ENCODE measurements at regions not wholly inside any gene's neighbourhood (a gene's known extent, or its start where the extent isn't known, plus 50 kb on each side); places are given as distances from the start of the nearest gene placed in this dataset.
A peak's percentile ranks its signal among the peaks of the same experiment; 100 is the strongest.
"Not testable (repeated sequence)": the region's sequence is repeated elsewhere in the genome, so short reads cannot be mapped to it uniquely, and the experiment has no call there.

- H3K27ac ChIP-seq, result no peak overlapping the region
- DNase-seq (ENCODE audit: low read depth, low spot score), result no peak
These were observed 55.3 kb downstream of the RPL10L start for GRCh38 chr14:46596236-46596635.

- no peak overlapping the region for H3K27ac ChIP-seq
- DNase-seq (ENCODE audit: low read depth, low spot score), result no peak
These were observed 68.8 kb downstream of the RPL10L start for GRCh38 chr14:46582826-46583225.

GRCh38 chr14:46581036-46581671 lies 70.4 kb downstream of the RPL10L start:
- no peak for DNase-seq (ENCODE audit: low read depth, low spot score)

DNA sequence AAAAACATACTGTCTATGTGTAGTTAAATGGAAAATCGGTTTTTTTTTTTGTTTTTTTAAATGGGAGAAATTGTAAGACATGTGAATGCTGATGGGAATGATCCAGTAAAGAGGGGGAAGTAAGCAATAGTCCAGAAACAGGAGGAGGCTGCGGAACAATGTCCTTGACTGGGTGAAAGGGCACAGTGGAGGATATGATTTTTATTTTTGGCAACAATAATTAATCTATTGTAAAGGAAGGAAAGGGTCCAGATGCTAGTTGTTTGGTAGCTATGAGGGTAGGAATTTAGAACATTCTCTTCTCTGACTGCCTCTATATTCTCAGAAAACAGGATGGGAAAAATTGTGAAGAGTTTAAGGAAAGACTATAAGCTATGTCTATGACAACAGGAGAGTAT lies 76.6 kb downstream of the RPL10L start:
- no peak overlapping the region for H3K27ac ChIP-seq
- DNase-seq (ENCODE audit: low read depth, low spot score), result no peak

More at GRCh38 chr14:46581036-46581671, 70.4 kb downstream of the RPL10L start:
- no peak overlapping the region for H3K27ac ChIP-seq

GRCh38 chr14:46574221-46574977 lies 77.2 kb downstream of the RPL10L start:
- DNase-seq (ENCODE audit: low read depth, low spot score), result no peak
- peak overlapping the region; percentile 26 for H3K27ac ChIP-seq

GRCh38 chr14:46573498-46573897 lies 78.1 kb downstream of the RPL10L start:
- H3K27ac ChIP-seq, result no peak overlapping the region

GRCh38 chr14:46571970-46572369 lies 79.6 kb downstream of the RPL10L start:
- DNase-seq (ENCODE audit: low read depth, low spot score), result peak; percentile 24
- H3K27ac ChIP-seq, result no peak overlapping the region

More at GRCh38 chr14:46573498-46573897, 78.1 kb downstream of the RPL10L start:
- DNase-seq (ENCODE audit: low read depth, low spot score), result no peak

DNA sequence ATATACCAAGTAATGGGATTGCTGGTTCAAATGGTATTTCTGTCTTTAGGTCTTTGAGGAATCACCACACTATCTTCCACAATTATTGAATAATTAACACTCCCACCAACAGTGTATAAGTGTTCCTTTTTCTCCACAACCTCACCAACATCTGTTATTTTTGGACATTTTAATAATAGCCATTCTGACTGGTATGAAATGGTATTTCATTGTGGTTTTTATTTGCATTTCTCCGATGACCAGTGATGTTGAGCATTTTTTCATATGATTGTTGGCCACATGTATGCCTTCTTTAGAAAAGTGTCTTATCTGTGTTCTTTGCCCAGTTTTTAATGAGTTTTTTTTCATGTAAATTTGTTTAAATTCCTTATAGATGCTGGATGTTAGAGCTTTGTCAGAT lies 83.4 kb downstream of the RPL10L start:
- DNase-seq (ENCODE audit: low read depth, low spot score); H3K27ac ChIP-seq: not testable (repeated sequence)

DNA sequence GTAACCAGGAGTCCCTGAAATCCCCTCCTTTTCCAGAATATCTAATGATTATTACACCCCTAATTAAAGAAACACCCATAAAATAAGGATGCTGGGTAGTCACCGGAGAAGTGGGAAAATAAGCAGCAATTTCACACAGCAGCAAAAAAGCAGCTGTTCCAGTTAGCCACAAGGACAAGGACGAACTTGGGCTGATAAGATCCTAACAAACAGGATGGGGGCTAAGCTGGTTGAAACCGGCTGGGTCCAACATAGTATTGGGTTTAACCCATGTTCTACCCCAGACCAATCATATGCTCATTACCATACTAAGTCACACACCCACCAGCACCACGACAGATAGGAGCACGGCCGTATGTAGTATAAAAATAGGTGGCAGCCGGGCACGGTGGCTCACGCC lies 100.7 kb downstream of the RPL10L start:
- H3K27ac ChIP-seq, result no peak overlapping the region
- no peak for DNase-seq (ENCODE audit: low read depth, low spot score)

DNA sequence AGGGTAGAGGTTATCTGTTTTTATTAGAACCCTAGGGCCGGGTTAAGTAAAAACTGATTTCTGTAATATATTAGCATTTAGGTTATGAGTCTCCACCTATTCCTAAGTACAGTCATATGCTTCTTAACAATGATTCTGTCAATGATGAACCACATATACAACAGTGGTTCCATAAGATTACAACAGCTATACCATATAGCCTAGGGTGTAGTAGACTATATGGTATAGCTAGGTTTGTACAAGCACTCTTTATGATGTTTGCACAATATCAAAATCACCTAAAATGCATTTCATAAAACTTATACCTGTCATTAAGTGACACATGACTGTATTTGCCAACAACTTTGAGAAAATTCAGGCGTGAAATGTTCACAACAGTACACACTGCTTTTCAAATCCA lies 110.6 kb downstream of the RPL10L start:
- DNase-seq (ENCODE audit: low read depth, low spot score), result no peak
- no peak overlapping the region for H3K27ac ChIP-seq

GRCh38 chr14:46519121-46519520 lies 132.5 kb downstream of the RPL10L start:
- H3K27ac ChIP-seq, result no peak overlapping the region
- DNase-seq (ENCODE audit: low read depth, low spot score), result no peak

DNA sequence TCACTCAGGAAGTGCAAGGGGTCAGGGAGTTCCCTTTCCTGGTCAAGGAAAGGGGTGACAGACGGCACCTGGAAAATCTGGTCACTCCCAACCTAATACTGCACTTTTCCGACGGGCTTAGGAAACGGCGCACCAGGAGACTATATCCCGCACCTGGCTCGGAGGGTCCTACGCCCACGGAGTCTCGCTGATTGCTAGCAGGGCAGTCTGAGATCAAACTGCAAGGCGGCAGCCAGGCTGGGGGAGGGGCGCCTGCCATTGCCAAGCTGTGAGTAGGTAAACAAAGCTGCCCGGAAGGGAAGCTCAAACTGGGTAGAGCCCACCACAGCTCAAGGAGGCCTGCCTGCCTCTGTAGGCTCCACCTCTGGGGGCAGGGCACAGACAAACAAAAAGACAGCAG lies 142.8 kb downstream of the RPL10L start:
- DNase-seq (ENCODE audit: low read depth, low spot score); H3K27ac ChIP-seq: not testable (repeated sequence)

- DNase-seq (ENCODE audit: low read depth, low spot score), result no peak
- H3K27ac ChIP-seq, result no peak overlapping the region
These were observed 152.1 kb downstream of the RPL10L start for GRCh38 chr14:46499521-46499920.

- DNase-seq (ENCODE audit: low read depth, low spot score), result no peak
- no peak overlapping the region for H3K27ac ChIP-seq
These were observed 155.2 kb downstream of the RPL10L start for GRCh38 chr14:46496409-46496808.

DNA sequence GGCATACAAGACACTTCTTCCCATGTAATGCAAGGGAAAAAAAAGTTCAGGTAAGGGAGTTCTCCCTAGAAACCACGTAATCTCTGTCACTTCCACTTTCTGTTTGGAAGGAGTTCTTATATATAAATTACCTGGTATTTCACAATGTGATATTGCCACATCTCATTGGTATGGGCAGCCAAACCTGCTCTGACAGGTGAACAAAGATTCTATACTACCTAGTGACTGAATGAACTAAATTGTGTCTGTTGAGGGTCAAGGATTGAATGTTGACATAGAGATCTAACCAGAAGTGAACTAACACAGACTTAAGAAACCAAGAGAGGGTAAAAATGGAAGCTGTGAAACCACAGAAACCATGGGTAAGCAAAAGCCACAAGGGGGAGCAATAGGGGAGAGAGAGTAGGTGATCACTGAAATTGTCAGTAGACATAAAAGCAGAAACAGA lies 161.3 kb downstream of the RPL10L start:
- DNase-seq (ENCODE audit: low read depth, low spot score), result no peak
- peak overlapping the region; percentile 17 for H3K27ac ChIP-seq

GRCh38 chr14:46488374-46488773 lies 163.2 kb downstream of the RPL10L start:
- no peak for DNase-seq (ENCODE audit: low read depth, low spot score)
- H3K27ac ChIP-seq, result peak overlapping the region; percentile 63

- peak overlapping the region; percentile 63 for H3K27ac ChIP-seq
- no peak for DNase-seq (ENCODE audit: low read depth, low spot score)
These were observed 163.8 kb downstream of the RPL10L start for GRCh38 chr14:46487582-46488350.

DNA sequence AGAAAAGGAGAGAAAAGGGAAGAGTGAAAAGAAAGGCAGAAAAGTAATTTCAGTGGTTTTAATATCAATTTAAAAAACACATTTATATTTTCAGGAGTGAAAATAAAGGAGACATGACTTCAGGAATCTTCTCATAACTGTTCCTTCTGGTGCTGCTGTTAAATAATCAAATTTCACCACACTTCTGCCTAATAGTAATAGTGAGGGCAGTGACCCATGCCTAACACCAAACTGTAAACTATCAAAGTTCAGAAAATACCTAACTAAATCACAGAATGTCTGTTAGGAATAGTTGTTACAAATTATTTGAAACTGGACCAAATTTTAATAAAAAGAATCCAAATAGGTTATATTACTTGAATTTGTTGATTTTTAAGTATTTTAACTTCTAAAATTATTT lies 169.4 kb downstream of the RPL10L start:
- H3K27ac ChIP-seq, result no peak overlapping the region
- no peak for DNase-seq (ENCODE audit: low read depth, low spot score)

DNA sequence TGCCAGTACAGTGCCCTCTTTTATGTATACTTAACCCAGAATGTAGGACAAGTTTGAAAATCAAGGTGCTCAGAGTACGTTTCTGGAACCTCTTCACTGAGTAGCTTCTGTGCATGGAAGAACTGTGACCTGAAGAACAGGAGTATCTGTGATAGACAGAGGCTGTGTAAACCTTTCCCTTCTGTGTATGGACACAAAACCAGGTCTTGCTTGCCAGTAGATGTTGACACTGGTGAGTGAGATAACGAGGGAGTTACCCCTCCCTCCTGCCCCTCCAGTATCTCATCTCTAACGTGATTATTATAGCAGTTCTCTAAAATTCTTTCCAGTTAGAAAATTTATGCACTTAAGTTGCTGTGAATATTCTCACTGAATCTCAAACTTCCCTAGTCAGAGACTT lies 170.8 kb downstream of the RPL10L start:
- DNase-seq (ENCODE audit: low read depth, low spot score), result no peak
- H3K27ac ChIP-seq, result no peak overlapping the region

DNA sequence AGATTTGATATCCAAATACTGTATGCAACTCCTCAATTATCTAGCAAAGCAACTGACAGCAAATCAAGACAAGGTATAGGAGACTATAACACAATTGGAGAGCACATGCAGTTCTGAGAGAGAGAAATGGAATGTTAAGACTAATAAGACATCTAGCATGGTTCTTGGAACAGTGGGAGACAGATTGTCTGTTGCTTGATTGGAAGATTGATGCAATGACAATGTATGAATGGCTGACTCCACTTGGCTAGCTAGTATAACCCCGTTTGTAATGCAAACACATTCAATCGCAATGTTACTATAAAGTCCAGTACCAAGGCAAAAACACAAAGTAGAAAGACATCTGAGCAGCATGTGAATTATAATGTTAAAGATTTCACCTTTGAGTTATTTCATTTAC lies 179.3 kb downstream of the RPL10L start:
- DNase-seq (ENCODE audit: low read depth, low spot score), result no peak
- no peak overlapping the region for H3K27ac ChIP-seq

DNA sequence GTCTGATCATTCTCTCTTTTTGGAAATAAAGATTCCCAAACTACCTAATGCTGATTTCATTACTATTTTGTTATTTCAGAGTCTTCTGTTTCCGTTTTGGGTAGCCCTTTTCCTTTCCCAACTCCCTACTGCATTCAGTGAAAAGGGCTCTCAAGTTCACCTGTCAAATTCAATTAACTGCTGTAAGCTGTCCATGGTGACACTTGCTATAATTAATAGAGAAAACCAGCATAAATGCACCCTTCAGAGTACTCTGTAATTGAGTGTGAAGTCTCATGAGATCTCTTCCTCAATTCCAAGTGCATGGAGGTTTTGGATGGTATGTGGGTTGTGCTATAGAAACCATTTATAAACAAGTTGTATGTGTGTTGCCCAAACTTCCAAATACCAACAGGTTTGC lies 187.2 kb downstream of the RPL10L start:
- no peak overlapping the region for H3K27ac ChIP-seq
- DNase-seq (ENCODE audit: low read depth, low spot score), result no peak

All from epithelial cell of prostate (primary cell).